ENCODE measurements at regions not wholly inside any gene's neighbourhood (a gene's known extent, or its start where the extent isn't known, plus 50 kb on each side); places are given as distances from the start of the nearest gene placed in this dataset.

DNA sequence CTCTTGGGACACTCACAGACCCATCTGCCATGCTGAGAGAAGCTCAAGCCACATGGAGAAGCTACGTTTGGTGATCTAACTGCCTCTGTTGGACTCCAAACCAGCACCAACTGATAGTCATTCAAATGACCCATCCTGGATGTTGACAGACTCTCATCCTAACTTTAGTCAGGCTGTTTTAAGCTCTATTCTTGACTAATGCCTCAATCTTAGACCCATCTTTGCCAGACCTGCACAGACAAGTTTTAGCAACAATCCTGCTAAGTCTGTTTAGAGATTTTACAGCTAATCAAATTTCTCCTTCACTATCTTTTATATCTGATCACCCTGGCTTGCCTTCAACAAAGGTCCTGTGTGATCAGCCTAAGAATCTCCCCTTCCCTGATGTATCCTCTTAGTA is 245.1 kb downstream of the SCG2 start:
- H3K4me3 ChIP-seq (ENCODE audit: low read depth, poor library complexity, severe bottlenecking), result no peak overlapping the region
- 33 to 50% methylated on average over 1 of the region's 1 CpG for WGBS, 2 donors
- TF ChIP-seq, protein P1, sequence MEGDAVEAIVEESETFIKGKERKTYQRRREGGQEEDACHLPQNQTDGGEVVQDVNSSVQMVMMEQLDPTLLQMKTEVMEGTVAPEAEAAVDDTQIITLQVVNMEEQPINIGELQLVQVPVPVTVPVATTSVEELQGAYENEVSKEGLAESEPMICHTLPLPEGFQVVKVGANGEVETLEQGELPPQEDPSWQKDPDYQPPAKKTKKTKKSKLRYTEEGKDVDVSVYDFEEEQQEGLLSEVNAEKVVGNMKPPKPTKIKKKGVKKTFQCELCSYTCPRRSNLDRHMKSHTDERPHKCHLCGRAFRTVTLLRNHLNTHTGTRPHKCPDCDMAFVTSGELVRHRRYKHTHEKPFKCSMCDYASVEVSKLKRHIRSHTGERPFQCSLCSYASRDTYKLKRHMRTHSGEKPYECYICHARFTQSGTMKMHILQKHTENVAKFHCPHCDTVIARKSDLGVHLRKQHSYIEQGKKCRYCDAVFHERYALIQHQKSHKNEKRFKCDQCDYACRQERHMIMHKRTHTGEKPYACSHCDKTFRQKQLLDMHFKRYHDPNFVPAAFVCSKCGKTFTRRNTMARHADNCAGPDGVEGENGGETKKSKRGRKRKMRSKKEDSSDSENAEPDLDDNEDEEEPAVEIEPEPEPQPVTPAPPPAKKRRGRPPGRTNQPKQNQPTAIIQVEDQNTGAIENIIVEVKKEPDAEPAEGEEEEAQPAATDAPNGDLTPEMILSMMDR (IDR thresholded peaks at IDR 0.05), result no peak
- no peak for TF ChIP-seq POLR2A (IDR thresholded peaks at IDR 0.05)
- intact Hi-C loops (cut with DNase I; ENCODE audit: low total_unique reads), result no loop called here
- no peak for DNase-seq (ENCODE audit: low spot score in 2 of 2)

DNA sequence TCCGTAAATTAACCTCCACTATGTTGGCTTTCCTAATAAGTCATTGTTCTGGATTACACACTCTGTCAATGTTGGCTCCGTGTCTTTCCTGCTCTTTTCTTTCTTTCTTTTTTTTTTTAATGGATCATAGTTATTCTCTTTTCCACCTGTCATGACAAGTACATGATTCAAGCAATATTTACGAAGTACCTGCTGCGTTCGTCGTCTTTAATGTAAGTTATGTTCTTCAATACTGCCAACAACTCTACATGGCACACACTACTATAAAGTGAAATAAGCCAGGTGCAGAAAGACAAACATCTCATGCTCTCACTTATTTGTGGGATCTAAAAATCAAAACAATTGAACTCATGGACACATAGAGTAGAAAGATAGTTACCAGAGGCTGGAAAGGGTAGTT is 239.1 kb downstream of the SCG2 start:
- H3K4me3 ChIP-seq (ENCODE audit: low read depth, poor library complexity, severe bottlenecking), result no peak overlapping the region
- TF ChIP-seq, protein P1 (IDR thresholded peaks at IDR 0.05), result no peak
- WGBS, 2 donors, result 53 to 74% methylated on average over 6 of the region's 6 CpGs
- intact Hi-C loops (cut with DNase I; ENCODE audit: low total_unique reads), result no loop called here
- DNase-seq (ENCODE audit: low spot score in 2 of 2), result no peak

DNA sequence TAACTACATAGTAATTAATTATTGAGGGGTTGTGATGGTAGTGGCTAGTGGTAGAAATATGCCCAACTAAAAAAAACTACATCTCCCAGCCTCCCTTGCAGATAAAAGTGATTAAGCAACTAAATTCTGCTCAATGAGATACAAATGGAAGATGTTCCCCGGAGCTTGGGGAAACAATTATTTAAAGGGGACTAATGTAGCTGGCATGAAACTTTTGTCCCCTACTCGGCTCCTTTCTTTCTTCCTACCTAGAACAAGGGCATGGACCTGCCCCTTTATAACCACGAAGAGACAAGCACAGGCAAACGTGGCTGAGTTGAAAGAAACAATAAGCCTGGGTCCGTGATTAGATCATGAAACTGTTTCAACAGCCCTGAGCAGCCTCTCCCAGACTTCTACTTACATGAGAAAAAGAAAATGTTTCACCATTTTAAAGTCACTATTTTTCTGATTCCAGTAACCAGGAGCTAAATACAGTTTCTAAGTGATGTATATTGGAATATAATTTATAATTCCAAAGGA is 236.9 kb downstream of the SCG2 start:
- intact Hi-C loops (cut with DNase I; ENCODE audit: low total_unique reads), result no loop called here
- TF ChIP-seq, protein P1 (IDR thresholded peaks at IDR 0.05), result no peak
- no peak for TF ChIP-seq POLR2A (IDR thresholded peaks at IDR 0.05)
- no peak overlapping the region for H3K4me3 ChIP-seq (ENCODE audit: low read depth, poor library complexity, severe bottlenecking)
- 30 to 40% methylated on average over 5 of the region's 5 CpGs for WGBS, 2 donors
- DNase-seq (ENCODE audit: low spot score in 2 of 2), result no peak

DNA sequence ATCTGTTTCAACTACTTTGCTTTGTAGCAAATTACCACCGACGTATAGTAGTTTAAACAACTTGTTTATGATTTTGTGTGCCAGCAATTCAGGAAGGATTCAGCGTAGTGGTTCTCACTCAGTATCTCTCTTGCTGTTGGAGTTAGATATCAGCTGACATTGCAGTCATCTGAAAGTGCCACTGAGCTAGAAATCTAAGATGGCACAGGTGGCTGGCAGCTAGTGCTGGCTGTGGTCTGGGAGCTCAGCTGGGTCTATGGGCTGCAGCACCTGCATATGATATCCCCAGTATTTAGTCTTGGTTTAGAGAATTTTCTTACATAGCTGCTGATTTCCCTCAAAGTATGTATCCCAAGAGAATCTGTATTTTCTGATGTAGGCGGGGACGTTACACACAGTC is 235.6 kb downstream of the SCG2 start:
- TF ChIP-seq POLR2A (IDR thresholded peaks at IDR 0.05), result no peak
- TF ChIP-seq, protein P1 (IDR thresholded peaks at IDR 0.05), result no peak
- DNase-seq (ENCODE audit: low spot score in 2 of 2), result no peak
- intact Hi-C loops (cut with DNase I; ENCODE audit: low total_unique reads), result no loop called here
- no peak overlapping the region for H3K4me3 ChIP-seq (ENCODE audit: low read depth, poor library complexity, severe bottlenecking)
- 78 to 85% methylated on average over 5 of the region's 5 CpGs for WGBS, 2 donors

DNA sequence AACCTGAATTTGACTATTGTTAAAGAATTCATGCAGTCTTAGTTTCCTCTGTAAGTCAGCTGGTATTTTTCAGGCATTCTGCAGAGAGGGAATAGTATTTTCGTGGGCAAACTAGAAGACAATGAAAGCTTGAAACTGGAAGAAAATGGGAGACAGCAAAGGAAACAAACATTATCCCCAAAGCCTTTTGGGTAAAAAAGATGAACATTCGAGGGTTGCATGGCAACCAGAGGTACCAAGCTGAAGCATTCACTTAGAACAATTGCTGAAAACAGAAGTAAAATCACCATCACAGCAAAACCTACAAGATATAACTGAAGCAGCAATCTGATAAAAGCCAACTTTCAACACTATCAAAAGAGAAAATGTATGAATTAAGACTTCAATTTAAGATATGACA is 233.7 kb downstream of the SCG2 start:
- TF ChIP-seq, protein P1 (IDR thresholded peaks at IDR 0.05), result no peak
- TF ChIP-seq POLR2A (IDR thresholded peaks at IDR 0.05), result no peak
- no peak overlapping the region for H3K4me3 ChIP-seq (ENCODE audit: low read depth, poor library complexity, severe bottlenecking)
- 57 to 65% methylated on average over 2 of the region's 2 CpGs for WGBS, 2 donors
- DNase-seq (ENCODE audit: low spot score in 2 of 2), result no peak
- intact Hi-C loops (cut with DNase I; ENCODE audit: low total_unique reads), result no loop called here

DNA sequence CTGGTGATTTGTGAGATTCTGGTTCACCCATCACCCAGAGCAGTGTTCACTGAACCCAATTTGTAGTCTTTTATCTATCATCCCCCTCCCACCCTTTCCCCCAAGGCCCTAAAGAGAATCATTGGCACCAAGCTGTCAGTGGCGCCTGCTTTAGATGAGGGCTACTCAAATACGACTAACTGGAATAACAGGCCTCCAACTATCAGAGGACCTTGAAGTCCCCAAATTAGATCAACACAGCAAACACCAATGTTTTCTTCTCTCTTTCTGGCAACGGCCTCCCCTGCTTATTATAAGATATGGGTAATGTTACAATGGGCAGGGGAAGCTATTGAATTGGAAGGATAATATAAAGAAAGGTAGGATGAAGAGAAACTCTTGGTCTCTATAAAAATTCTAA is 232.3 kb downstream of the SCG2 start:
- 28 to 55% methylated on average over 3 of the region's 3 CpGs for WGBS, 2 donors
- no peak for DNase-seq (ENCODE audit: low spot score in 2 of 2)
- intact Hi-C loops (cut with DNase I; ENCODE audit: low total_unique reads), result no loop called here
- no peak overlapping the region for H3K4me3 ChIP-seq (ENCODE audit: low read depth, poor library complexity, severe bottlenecking)
- TF ChIP-seq POLR2A (IDR thresholded peaks at IDR 0.05), result no peak
- TF ChIP-seq, protein P1 (IDR thresholded peaks at IDR 0.05), result no peak
